HG03095 (cell line): ENCODE measurements at regions not wholly inside any gene's neighbourhood (a gene's known extent, or its start where the extent isn't known, plus 50 kb on each side); places are given as distances from the start of the nearest gene placed in this dataset.

Experiments used
- ATAC-seq: cut with Tn5 transposase; IDR thresholded peaks from one replicate; pipeline ENCODE4 v1.9.1; 2021; ENCODE audit warnings: moderate library complexity; ENCODE audit not compliant: unreplicated experiment

DNA sequence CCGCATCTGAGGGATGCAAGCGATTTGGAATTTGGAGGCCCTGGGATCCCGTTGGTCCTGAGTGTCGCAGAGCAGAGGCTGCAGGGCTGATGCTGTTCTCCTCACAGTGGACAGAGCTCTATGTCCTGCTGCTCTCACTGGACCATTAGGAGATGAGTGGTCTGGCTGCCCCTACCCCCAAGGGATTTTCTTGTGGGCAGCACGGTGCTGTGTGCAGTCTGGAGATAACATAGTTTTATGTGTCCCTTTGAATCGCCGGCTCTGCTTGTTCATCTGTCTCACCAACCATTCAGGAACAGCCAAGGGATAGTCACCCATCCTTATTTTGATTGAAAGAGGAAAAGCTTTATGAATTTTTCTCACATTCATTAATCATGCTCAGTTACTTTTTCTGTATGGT lies 49.9 kb downstream of the CHRM3 start:
- ATAC-seq = no peak

DNA sequence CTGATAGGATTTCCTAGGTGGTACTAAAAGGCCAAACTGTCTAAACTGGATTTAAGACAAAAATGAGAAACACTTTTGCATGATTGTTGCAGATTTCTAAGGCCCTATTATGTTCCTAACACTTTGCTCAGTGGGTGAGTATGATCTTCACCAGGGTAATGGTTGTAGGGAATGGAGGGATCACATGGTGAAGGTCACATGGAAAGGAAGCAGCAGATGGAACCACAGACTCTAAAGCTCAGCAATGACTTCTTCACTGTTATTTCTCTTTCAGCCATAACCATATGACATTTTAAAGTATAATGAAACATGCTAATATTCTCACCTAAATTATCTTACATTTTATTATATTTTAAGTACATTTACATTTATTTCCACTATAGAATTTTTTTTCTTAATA lies 51.5 kb downstream of the CHRM3 start:
- no peak for ATAC-seq

DNA sequence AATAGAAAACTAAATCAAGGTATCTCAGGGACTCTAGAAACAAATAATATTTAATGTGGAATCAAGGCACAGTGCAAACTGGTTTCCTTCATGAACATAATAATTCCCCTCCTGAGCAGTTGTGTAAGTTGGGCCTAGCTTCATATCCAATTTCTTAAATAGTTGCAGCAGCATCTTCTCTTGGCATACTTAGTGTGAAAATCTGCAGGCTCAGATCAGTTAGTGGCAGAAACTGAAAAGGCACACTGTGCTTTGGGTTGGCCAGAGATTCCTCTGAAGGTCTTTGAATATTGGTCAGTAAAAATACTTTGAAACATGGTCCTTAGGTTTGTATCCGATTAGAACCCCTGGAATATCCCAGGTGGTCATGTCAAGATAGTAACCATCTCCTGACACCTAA lies 52.5 kb downstream of the CHRM3 start:
- ATAC-seq = no peak

- ATAC-seq = no peak
Measured at GRCh38 chr1:239443361-239443760, 57.0 kb downstream of the CHRM3 start.

DNA sequence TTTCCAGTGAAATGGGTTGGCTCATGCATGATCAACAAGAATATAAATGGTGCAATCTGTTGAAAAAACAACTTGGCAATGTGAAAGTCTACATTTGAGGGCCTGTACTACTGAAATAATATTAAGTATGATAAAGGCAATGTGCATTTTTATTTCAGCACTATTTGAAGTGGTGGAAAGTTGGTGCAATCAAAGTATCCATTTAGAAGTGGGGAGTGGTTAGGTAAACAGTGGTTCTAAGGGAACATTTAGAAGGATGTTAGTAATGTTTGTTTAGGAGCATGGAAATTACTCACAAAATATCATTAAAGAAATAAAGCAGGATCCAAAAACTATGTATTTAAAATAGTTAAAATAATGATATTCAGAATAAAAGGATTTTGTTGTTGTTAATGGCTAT lies 60.2 kb downstream of the CHRM3 start:
- no peak for ATAC-seq

- no peak for ATAC-seq
Measured at GRCh38 chr1:239448911-239449310, 62.5 kb downstream of the CHRM3 start.

GRCh38 chr1:239455743-239456142 lies 69.4 kb downstream of the CHRM3 start:
- no peak for ATAC-seq

- no peak for ATAC-seq
Measured at GRCh38 chr1:239456788-239457187, 70.4 kb downstream of the CHRM3 start.

GRCh38 chr1:239457491-239458143 lies 71.2 kb downstream of the CHRM3 start:
- ATAC-seq = no peak

- no peak for ATAC-seq
Measured at GRCh38 chr1:239458144-239458500, 71.8 kb downstream of the CHRM3 start.

DNA sequence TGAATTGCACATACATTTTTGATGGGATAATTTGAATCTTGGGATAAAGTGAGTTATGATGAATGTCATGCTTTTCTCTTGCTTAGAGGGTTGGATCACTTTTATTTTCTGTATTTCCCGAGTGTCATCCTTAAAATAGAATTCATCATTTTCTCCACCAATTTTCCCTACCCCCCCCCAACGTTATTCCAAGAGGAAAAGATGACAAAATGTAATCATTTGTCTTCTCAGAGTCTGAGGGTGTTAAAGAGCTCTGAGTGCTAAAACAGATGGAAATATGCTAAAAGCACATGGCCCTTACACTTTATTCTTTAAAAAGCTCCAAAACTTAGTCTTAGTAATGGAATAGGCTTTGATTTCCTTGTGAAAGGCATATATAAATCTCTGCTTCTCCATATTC lies 81.4 kb downstream of the CHRM3 start:
- no peak for ATAC-seq

DNA sequence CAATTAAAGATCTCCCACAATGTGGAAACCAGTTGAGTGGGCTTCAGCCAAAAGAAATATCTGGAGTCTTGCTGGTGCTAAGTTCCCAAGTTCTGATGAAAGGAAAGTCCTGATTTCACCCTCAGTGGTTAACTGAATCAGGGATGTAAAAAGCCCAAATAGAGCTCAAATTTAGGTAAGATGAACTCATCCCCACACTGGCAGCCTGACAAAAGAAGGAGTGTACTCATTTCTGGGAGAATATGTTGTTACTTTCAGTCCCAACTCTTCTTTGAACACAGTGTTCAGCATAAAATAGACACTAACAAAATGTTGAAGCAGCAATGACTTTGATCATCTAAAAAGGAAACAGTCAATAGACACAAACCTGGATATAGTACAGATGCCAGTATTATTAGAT lies 91.7 kb downstream of the CHRM3 start:
- no peak for ATAC-seq

DNA sequence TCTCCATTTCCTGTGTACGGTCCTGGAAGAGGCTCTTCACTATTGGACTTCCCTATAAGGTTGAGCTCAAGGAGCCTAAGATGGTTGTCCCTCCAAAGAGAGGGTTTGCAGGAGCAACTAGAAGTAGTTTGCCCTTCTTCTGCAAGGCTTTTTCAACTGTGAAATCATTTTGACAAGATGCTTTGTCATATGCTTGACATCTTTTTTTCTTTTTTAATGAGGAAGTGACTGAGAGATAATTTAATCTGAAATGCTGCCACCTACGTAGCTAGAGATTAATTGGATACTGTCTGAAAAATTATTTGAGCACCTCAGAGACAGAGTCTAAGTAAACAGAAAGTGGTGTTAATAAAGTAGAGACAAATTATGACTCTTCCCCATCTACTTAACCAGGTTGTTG lies 97.0 kb downstream of the CHRM3 start:
- ATAC-seq = no peak

DNA sequence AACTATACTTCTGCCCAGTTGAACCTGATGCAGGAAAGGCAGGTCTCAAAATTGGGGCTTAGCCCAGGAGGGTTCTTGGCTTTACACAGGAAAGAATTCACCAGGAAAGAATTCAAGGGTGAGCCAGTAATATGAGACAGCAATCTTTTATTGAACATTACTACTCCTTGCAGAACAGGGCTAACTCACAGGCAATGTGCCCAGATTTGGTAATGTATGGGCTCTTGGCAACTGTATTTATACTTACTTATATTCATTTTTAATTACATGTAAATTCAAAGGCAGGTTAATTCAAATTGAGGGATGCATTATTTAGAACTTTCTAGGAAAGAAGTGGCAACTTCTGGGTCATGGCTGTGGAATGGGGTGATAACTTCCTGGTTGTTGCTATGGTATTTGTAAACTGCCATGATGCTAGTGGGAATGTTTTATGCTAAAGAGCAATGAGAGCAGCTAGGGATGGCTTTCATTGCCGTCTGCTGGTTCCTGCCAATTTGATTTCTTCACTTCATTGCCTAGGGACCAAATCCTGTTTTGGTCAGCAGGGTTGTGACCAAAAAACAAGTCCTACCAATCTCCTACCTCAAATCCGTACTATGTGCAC lies 107.5 kb downstream of the CHRM3 start:
- no peak for ATAC-seq

DNA sequence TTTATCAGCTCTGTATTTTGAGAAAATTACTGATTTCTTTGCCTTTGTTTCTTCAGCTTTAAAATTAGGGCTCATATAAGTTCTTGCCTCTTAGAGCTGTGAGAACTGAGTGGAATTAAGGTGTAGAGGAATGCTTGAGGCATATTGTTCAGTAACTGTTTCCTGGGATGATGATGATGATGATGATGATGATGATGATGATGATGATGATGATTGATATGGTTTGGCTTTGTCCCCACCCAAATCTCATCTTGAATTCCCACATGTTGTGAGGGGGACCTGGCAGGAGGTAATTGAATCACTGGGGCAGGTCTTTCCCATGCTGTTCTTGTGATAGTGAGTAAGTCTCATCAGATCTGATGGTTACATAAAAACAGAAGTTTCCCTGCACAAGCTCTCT lies 118.7 kb downstream of the CHRM3 start:
- ATAC-seq = no peak

GRCh38 chr1:239507826-239508225 lies 121.5 kb downstream of the CHRM3 start:
- ATAC-seq = no peak

GRCh38 chr1:239511875-239512274 lies 125.5 kb downstream of the CHRM3 start:
- ATAC-seq = no peak

- ATAC-seq = no peak
Measured at GRCh38 chr1:239516579-239516978, 130.2 kb downstream of the CHRM3 start.

- ATAC-seq = no peak
Measured at GRCh38 chr1:239526391-239526790, 140.0 kb downstream of the CHRM3 start.

DNA sequence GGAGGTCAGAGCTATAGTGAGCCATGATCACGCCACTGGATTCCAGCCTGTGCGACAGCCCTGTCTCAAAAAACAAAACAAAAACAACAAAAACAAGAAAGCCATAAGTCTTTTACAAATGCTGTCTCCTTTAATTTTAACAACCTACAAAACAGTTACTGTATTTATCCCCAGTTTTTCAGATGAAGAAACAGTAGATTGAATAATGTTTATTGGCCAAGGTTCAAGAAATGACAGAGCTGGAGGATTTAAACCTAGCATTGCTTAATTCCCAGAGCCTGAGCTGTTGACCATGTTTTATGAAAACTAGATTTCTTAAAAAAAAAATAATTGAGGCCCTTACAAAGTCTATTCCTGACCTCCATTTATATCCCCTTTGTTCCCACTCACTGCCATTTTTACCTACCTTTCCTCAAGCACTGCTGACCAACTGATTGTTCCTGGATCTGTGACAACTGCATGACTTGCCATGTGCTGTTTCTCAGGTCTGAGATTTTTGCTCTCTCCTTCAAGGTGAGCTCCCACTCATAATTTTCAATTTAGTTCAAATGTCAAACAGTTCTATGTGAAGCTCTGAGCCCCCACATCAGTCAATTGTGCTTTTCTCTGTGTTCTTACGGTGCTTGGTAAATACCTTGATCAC lies 140.8 kb downstream of the CHRM3 start:
- ATAC-seq = no peak

- no peak for ATAC-seq
Measured at GRCh38 chr1:239536165-239536849, 149.9 kb downstream of the CHRM3 start.

DNA sequence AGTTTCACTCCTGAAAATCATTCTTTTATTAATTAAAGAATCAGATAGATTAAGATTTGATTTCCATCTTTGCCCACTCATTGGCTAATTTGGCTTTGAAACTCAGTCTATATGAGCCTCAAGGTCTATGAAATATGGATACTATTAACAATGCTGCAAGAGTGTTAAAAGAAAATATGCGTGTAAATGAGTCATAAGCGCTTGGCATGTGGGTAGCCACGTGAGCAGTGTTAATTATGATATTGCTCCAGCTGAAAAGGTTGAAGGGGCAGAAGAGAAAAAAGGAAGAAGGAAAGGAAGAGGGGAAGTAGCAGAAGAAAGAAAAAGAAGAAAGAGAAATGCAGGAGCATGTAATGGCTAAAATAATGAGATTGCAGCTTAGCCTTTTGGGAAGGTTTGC lies 151.4 kb downstream of the CHRM3 start:
- ATAC-seq = no peak
